DOHH2 (cell line): ENCODE measurements at regions not wholly inside any gene's neighbourhood (a gene's known extent, or its start where the extent isn't known, plus 50 kb on each side); places are given as distances from the start of the nearest gene placed in this dataset.

ENCODE experiments used
- H3F3A ChIP-seq: fragments of 200-600 bp; sonication (generic), shearing (Covaris generic); 2 replicates; pipeline ENCODE4 v1.6.0; 2016; ENCODE audit warnings: antibody characterized with exemption, mild to moderate bottlenecking; ENCODE audit not compliant: control insufficient read depth, insufficient read depth
- H3K27ac ChIP-seq: fragments of 200-600 bp; sonication (generic); 2 replicates; pipeline ENCODE4 v1.5.1; 2014; ENCODE audit warnings: low read depth, mild to moderate bottlenecking, low read length, moderate library complexity
- H3K27me3 ChIP-seq: fragments of 200-600 bp; sonication (generic); 2 replicates; pipeline ENCODE4 v1.6.1; 2014; ENCODE audit warnings: mild to moderate bottlenecking, low read length, mixed read lengths; ENCODE audit not compliant: control insufficient read depth
- H3K36me3 ChIP-seq: fragments of 200-600 bp; sonication (generic); 2 replicates; pipeline ENCODE4 v1.6.1; 2014; ENCODE audit warnings: mild to moderate bottlenecking, low read length, moderate library complexity, mixed read lengths; ENCODE audit not compliant: control insufficient read depth
- H3K4me1 ChIP-seq: fragments of 200-600 bp; sonication (generic); 2 replicates; pipeline ENCODE4 v1.6.1; 2014; ENCODE audit warnings: mild to moderate bottlenecking, low read length, mixed read lengths; ENCODE audit not compliant: control insufficient read depth
- H3K4me2 ChIP-seq: fragments of 200-600 bp; sonication (generic); 2 replicates; pipeline ENCODE4 v1.6.0; 2014; ENCODE audit warnings: mild to moderate bottlenecking, low read length, moderate library complexity
- H3K4me3 ChIP-seq: fragments of 200-600 bp; sonication (generic); 2 replicates; pipeline ENCODE4 v1.5.1; 2014; ENCODE audit warnings: mild to moderate bottlenecking, low read length, mixed read lengths
- H3K79me2 ChIP-seq: fragments of 200-600 bp; sonication (generic); 2 replicates; pipeline ENCODE4 v1.6.1; 2014; ENCODE audit warnings: mild to moderate bottlenecking, low read length, mixed read lengths; ENCODE audit not compliant: control insufficient read depth
- H3K9me2 ChIP-seq: fragments of 200-600 bp; sonication (generic); replicated peaks from 2 replicates; pipeline ENCODE4 v1.6.1; 2014; ENCODE audit warnings: mild to moderate bottlenecking, low read length, mixed read lengths; ENCODE audit not compliant: control insufficient read depth
- H3K9me3 ChIP-seq: fragments of 200-600 bp; sonication (generic); 2 replicates; pipeline ENCODE4 v1.6.1; 2014; ENCODE audit warnings: antibody characterized with exemption, low read length, mixed read lengths; ENCODE audit not compliant: control insufficient read depth, insufficient read depth
- H4K20me1 ChIP-seq: fragments of 200-600 bp; sonication (generic); 2 replicates; pipeline ENCODE4 v1.6.0; 2014; ENCODE audit warnings: low read depth, mild to moderate bottlenecking, antibody characterized with exemption, low read length, moderate library complexity; ENCODE audit not compliant: control insufficient read depth, insufficient read depth
- CTCF ChIP-seq: fragments of 200-600 bp; sonication (generic); IDR thresholded peaks from one replicate; pipeline ENCODE4 v1.5.1; 2014; ENCODE audit warnings: antibody characterized with exemption, mild to moderate bottlenecking, low read depth, low read length; ENCODE audit not compliant: poor library complexity, severe bottlenecking
- EZH2phosphoT487 ChIP-seq: fragments of 200-600 bp; sonication (generic); IDR thresholded peaks from 2 replicates; pipeline ENCODE4 v1.6.1; 2017; ENCODE audit warnings: borderline replicate concordance, mild to moderate bottlenecking, antibody characterized with exemption, low read length, moderate library complexity, mixed read lengths

DNA sequence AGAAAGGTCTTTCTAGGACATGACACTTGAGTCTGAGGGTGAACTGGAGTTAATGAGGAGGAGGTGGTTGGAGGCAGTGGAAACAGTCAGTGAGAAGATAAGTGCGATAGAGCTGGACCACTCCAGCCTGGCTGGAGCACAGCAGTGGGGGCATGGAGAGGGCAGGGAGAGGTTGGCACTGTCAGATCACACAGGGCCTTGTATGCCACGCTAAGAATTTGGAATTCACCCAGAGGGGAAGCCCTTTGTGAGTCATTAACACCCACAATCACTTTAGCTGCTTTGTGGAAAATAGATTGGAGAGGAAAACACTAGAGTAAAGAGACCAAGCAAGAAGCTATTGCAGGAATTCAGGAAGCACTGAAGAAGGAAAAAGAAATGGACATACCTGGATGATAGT lies 83.3 kb downstream of the ZNF621 start:
- no peaks in the 10 kb centered on the region for H3K36me3 ChIP-seq
- no peaks in the 10 kb centered on the region for H3K79me2 ChIP-seq
- no peak overlapping the region for H3K27ac ChIP-seq
- no peaks in the 10 kb centered on the region for H3K4me1 ChIP-seq
- no peaks in the 10 kb centered on the region for H3F3A ChIP-seq
- no peaks in the 10 kb centered on the region for H3K9me2 ChIP-seq
- H3K4me3 ChIP-seq: no peak overlapping the region
- no peaks in the 10 kb centered on the region for H4K20me1 ChIP-seq
- H3K27me3 ChIP-seq: peaks cover 3% of the 10 kb centered on the region; the same call in 1 of the 2 replicates
- no peak for TF ChIP-seq CTCF
- no peak for TF ChIP-seq EZH2phosphoT487
- H3K9me3 ChIP-seq: no peaks in the 10 kb centered on the region
- no peak overlapping the region for H3K4me2 ChIP-seq

GRCh38 chr3:40613306-40613705 lies 88.5 kb downstream of the ZNF621 start:
- Histone ChIP-seq H3K79me2 (no peaks in the 10 kb centered on the region), H3K27ac (no peak overlapping the region), H3K9me3 (no peaks in the 10 kb centered on the region), H3K36me3 (no peaks in the 10 kb centered on the region), H3K4me3 (no peak overlapping the region), H3K4me1 (no peaks in the 10 kb centered on the region), H3F3A (no peaks in the 10 kb centered on the region), H3K27me3 (peaks cover 4% of the 10 kb centered on the region; the same call in 1 of the 2 replicates), H3K9me2 (no peaks in the 10 kb centered on the region), H4K20me1 (no peaks in the 10 kb centered on the region), H3K4me2 (no peak overlapping the region)
- TF ChIP-seq CTCF (no peak), EZH2phosphoT487 (no peak)

DNA sequence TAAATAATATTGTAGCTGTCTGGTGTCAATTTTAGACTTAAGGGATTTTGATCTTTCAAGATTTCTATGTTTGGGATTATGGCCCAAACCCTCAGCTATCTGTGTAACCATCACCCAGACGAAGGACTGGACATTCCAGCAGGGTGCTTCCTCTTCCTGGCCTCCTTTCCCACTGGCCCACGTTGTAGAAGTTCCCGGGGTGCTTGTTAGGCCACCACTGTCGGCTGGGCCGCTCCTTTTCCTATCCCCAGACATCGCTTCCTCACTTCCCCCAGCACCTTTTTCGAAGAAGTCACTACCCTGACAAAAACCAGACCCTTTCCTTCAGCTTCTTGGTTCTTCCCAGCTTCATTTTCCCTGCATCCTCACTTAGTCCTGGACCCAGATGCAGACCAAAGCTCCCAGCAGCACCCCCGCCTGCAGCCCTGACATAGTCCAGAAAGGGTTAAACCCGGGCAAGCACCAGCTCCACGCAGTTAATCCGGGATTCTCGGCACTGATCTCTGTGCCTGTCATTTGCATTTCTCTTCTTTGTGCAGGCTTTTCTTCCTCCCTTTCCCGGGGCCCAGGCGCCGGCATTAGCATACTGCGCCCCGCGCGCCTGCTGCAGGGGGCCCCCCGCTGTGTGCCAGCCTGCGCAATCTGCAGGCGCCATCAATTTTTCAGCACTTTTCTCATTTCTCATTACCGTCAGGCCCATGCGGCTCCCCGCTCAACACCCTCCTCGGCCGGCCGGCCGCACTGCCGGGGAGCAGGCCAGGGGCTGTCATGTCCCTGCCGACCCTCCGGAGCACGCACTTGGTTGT lies 90.6 kb downstream of the ZNF621 start:
- no peak overlapping the region for H3K4me2 ChIP-seq
- H3K36me3 ChIP-seq: no peaks in the 10 kb centered on the region
- H3K4me3 ChIP-seq: no peak overlapping the region
- H3K27me3 ChIP-seq: peaks cover 4% of the 10 kb centered on the region; the same call in 1 of the 2 replicates
- no peaks in the 10 kb centered on the region for H3K9me3 ChIP-seq
- no peak overlapping the region for H3K27ac ChIP-seq
- H3K79me2 ChIP-seq: no peaks in the 10 kb centered on the region
- H3K9me2 ChIP-seq: no peaks in the 10 kb centered on the region
- H4K20me1 ChIP-seq: no peaks in the 10 kb centered on the region
- no peaks in the 10 kb centered on the region for H3F3A ChIP-seq
- no peaks in the 10 kb centered on the region for H3K4me1 ChIP-seq
- TF ChIP-seq CTCF: no peak
- no peak for TF ChIP-seq EZH2phosphoT487
